Spinal cord (tissue), 9 donors: ENCODE measurements at regions not wholly inside any gene's neighbourhood (a gene's known extent, or its start where the extent isn't known, plus 50 kb on each side); places are given as distances from the start of the nearest gene placed in this dataset.

Experiments used
- DNase-seq, 6 donors: peaks; one replicate each; pipeline versions ENCODE4 v3.0.0 to v3.0.0-alpha.2; 2013 to 2015; ENCODE audit warnings: low spot score in 6 of 6, low read depth in 4 of 6
- H3K27ac ChIP-seq: one replicate; pipeline ENCODE4 v1.5.1; 2013; ENCODE audit warnings: low read depth, low read length, control low read depth
- H3K27me3 ChIP-seq: one replicate; pipeline ENCODE4 v1.6.1; 2013; ENCODE audit warnings: low read length; ENCODE audit not compliant: control insufficient read depth, insufficient read depth
- H3K36me3 ChIP-seq: one replicate; pipeline ENCODE4 v1.6.1; 2013; ENCODE audit warnings: low read length; ENCODE audit not compliant: control insufficient read depth, insufficient read depth
- H3K4me1 ChIP-seq: one replicate; pipeline ENCODE4 v1.6.1; 2013; ENCODE audit warnings: low read length; ENCODE audit not compliant: control insufficient read depth, insufficient read depth
- H3K4me3 ChIP-seq: one replicate; pipeline ENCODE4 v1.5.1; 2013; ENCODE audit warnings: low read depth, low read length, control low read depth
- H3K9me3 ChIP-seq: one replicate; pipeline ENCODE4 v1.6.1; 2013; ENCODE audit warnings: low read length; ENCODE audit not compliant: control insufficient read depth, insufficient read depth
- WGBS: methylation state at CpG from one replicate; pipeline ENCODE4 v1.1.5; 2013; ENCODE audit warnings: missing lambda C conversion rate; ENCODE audit not compliant: insufficient coverage; 5-methylcytosine and 5-hydroxymethylcytosine counted together
- donor health status: healthy.

- Histone ChIP-seq H3K4me3 (no peak overlapping the region), H3K27ac (peak overlapping the region; percentile 29), H3K36me3 (no peaks in the 10 kb centered on the region), H3K4me1 (peaks cover 10% of the 10 kb centered on the region), H3K27me3 (no peaks in the 10 kb centered on the region), H3K9me3 (no peaks in the 10 kb centered on the region)
- WGBS = 27% methylated on average over 11 of the region's 16 CpGs
- peak in 2 of 6 donors; percentile 61 to 69 for DNase-seq
Measured at GRCh38 chr1:181152892-181153633, 64.6 kb downstream of the IER5 start.

GRCh38 chr1:181153634-181153961, 65.1 kb downstream of the IER5 start:
- Histone ChIP-seq H3K9me3 (no peaks in the 10 kb centered on the region), H3K27ac (peak overlapping the region; percentile 29), H3K4me3 (no peak overlapping the region), H3K36me3 (no peaks in the 10 kb centered on the region), H3K27me3 (no peaks in the 10 kb centered on the region), H3K4me1 (peaks cover 10% of the 10 kb centered on the region)
- DNase-seq = no peak
- no CpG with 5 or more reads among the region's 2 CpGs for WGBS

DNA sequence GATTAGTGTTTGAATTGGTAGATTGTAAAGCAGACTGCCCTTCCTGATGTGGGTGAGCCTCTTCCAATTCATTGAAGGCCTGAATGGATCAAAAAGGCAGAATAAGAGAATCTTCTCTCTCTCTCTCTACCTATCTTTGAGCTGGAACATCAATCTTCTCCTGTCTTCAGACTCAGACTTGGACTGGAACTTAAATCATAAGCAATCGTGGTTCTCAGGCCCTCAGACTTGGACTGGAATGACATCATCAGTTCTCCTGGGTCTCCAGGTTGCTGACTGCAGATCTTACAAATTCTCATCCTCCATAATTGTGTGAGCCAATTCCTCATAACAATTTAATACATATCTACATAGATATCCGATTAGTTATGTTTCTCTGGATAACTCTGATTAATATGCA, 66.8 kb downstream of the IER5 start:
- no peak overlapping the region for H3K4me3 ChIP-seq
- no peaks in the 10 kb centered on the region for H3K36me3 ChIP-seq
- no peaks in the 10 kb centered on the region for H3K27me3 ChIP-seq
- no peak for DNase-seq
- H3K4me1 ChIP-seq = peaks cover 10% of the 10 kb centered on the region
- WGBS = 73% methylated on average over 1 of the region's 2 CpGs
- H3K27ac ChIP-seq = no peak overlapping the region
- H3K9me3 ChIP-seq = no peaks in the 10 kb centered on the region

DNA sequence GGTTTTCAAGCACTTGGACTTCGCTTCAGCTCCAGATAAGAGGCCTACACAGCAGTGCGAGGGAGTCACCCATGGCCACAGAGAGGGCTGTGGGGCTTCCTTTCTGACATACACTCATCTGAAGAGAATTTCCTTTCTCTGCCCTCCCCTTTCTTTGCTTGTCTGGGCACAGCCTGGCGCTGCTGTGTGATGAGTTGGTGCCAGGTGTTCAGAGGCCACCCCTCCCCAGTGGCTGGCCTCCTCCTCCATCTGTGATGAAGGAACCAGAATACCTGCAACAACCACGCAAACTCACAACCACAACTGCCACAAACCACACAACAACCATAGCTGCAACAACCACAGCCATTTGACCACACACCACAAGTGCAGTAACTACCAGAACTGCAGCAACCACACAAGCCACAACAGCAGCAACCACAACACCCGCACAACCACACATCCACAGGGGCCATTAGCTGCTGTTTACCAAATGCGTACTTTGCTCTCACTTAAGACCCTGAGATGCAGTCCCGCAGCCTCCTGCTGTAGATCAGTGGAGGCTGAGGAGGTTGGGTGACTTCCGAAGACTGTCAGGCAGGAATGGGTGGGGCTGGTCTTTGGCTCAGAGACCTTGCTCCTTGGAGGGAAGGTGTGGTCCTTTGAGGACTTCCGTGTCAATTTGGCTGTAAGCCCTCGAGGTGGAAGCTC, 71.1 kb downstream of the IER5 start:
- Histone ChIP-seq H3K36me3 (no peaks in the 10 kb centered on the region), H3K27me3 (no peaks in the 10 kb centered on the region), H3K27ac (no peak overlapping the region), H3K9me3 (peaks cover 1% of the 10 kb centered on the region), H3K4me1 (no peaks in the 10 kb centered on the region), H3K4me3 (no peak overlapping the region)
- WGBS = 85% methylated on average over 9 of the region's 10 CpGs
- DNase-seq = no peak

- H3K36me3 ChIP-seq = no peaks in the 10 kb centered on the region
Measured at GRCh38 chr1:181160322-181160721, 71.8 kb downstream of the IER5 start.

DNA sequence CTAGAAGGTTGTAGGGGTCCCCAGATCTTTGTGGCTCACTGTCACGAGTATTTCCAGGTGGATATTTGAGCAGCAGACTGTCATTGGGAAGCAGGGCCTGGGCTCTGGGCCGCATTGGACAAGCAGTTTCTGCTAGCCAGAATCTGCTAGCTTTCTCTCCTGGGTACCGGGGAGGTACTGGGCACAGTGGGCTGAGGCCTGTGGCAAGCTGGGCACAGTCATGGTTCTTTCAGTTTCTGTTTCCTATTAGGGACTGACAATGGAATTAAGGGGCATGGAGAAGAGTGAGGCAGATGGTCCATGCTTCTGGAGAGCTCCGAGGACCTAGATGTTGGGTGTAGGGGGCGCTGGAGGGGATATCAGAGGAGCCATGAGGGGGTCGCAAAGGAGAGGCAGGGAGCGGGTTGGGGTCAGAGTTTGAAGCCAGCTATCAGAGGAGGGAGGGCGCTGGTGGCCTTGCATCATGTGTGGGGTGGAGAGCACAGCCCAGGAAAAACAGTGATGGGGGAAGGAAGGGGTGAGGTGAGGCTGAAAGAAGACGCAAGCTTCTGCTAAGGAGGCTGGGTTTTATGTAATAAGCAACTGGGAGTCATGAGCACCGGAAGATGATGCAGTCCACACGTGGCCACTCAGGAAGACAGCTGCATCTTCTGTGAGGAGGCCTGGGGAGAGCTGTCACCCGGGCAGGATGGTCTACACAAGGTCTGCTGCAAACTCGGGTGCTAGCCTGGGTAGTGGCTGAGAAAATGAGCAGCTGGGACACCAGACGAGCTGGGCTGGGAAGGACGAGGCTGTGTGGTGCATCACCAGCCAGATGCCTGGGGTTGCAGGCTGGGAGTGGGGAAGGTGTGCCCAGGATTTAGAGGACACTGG, 72.7 kb downstream of the IER5 start:
- H3K27me3 ChIP-seq = no peaks in the 10 kb centered on the region
- peaks cover 1% of the 10 kb centered on the region for H3K9me3 ChIP-seq
- 87% methylated on average over 15 of the region's 15 CpGs for WGBS
- peaks cover 1% of the 10 kb centered on the region for H3K4me1 ChIP-seq
- H3K36me3 ChIP-seq = no peaks in the 10 kb centered on the region
- no peak overlapping the region for H3K27ac ChIP-seq
- no peak overlapping the region for H3K4me3 ChIP-seq
- DNase-seq = no peak

More at GRCh38 chr1:181160322-181160721, 71.8 kb downstream of the IER5 start:
- H3K9me3 ChIP-seq = peaks cover 1% of the 10 kb centered on the region
- no peaks in the 10 kb centered on the region for H3K27me3 ChIP-seq
- H3K4me3 ChIP-seq = no peak overlapping the region
- no peaks in the 10 kb centered on the region for H3K4me1 ChIP-seq
- 80% methylated on average over 2 of the region's 3 CpGs for whole genome bisulfite sequencing
- DNase-seq = no peak
- no peak overlapping the region for H3K27ac ChIP-seq

DNA sequence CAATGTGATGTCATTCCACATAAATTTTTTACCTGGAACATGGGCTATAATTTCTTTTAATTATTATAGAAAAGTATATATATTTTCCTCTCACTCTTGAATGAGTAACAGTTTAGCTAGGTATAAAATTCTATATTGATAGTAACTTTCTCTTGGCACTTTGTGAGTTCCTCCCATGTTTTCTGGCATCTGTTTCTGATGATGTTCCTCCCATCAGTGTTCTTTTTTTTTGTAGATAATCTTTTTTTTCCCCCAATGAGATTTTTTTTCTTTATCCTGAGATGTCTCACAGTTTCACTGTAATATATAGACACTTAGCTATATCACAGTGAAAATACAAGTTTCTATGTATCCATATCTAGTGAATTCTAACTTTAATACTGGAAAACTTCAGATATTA, 75.2 kb downstream of the IER5 start:
- no peak overlapping the region for H3K4me3 ChIP-seq
- peaks cover 1% of the 10 kb centered on the region for H3K9me3 ChIP-seq
- no peak for DNase-seq
- H3K27me3 ChIP-seq = no peaks in the 10 kb centered on the region
- peaks cover 5% of the 10 kb centered on the region for H3K4me1 ChIP-seq
- no peaks in the 10 kb centered on the region for H3K36me3 ChIP-seq
- no peak overlapping the region for H3K27ac ChIP-seq

DNA sequence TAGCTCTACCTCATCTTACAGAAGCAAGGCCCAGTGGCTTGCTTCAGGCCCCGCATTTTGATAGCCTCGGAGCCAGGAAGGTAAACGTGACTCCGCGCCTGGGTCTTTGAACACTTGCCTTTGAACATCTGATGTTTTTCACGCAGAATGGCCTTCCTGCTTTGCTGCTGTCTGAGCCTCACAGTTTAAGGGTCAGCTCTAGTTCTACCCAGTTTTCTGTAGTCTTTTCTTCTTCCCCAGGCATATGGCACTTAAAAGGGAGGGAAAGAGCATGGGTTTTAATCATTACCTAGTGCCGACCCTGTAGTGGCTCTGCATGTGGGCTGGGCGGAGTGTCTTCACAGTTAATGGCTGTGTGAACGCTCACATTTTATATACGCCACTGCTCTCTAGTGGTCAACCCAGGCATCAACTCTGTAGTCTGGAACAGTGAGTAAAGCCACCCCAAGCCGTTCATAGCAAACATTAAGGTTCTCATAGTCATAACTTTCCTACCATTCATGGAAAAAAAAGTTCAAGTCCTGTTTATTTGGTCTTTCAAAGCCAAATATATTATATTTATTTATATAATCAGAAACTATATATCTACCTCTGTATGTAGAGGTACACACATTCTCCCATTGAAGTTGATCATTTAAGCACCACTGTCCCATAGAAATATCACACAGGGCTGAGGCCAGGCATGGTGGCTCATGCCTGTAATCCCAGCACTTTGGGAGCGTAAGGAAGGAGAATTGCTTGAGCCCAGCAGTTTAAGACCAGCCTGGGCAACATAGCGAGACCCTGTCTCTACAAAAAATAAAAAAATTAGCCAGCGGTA, 78.1 kb downstream of the IER5 start:
- peak in 4 of 6 donors; percentile 65 to 96 (median 85) for DNase-seq
- H3K9me3 ChIP-seq = peaks cover 1% of the 10 kb centered on the region
- H3K4me3 ChIP-seq = no peak overlapping the region
- no peaks in the 10 kb centered on the region for H3K36me3 ChIP-seq
- 40% methylated on average over 7 of the region's 14 CpGs for WGBS
- no peaks in the 10 kb centered on the region for H3K27me3 ChIP-seq
- peaks cover 5% of the 10 kb centered on the region for H3K4me1 ChIP-seq
- H3K27ac ChIP-seq = no peak overlapping the region

- H3K36me3 ChIP-seq = no peaks in the 10 kb centered on the region
- no peak overlapping the region for H3K4me3 ChIP-seq
- peak in 1 of 6 donors; percentile 81 for DNase-seq
- H3K27ac ChIP-seq = no peak overlapping the region
- H3K4me1 ChIP-seq = peaks cover 5% of the 10 kb centered on the region
- 75% methylated on average over 4 of the region's 8 CpGs for WGBS
- no peaks in the 10 kb centered on the region for H3K27me3 ChIP-seq
- H3K9me3 ChIP-seq = peaks cover 1% of the 10 kb centered on the region
Measured at GRCh38 chr1:181169281-181169865, 80.9 kb downstream of the IER5 start.
